ENCODE measurements at regions not wholly inside any gene's neighbourhood (a gene's known extent, or its start where the extent isn't known, plus 50 kb on each side); places are given as distances from the start of the nearest gene placed in this dataset.

DNA sequence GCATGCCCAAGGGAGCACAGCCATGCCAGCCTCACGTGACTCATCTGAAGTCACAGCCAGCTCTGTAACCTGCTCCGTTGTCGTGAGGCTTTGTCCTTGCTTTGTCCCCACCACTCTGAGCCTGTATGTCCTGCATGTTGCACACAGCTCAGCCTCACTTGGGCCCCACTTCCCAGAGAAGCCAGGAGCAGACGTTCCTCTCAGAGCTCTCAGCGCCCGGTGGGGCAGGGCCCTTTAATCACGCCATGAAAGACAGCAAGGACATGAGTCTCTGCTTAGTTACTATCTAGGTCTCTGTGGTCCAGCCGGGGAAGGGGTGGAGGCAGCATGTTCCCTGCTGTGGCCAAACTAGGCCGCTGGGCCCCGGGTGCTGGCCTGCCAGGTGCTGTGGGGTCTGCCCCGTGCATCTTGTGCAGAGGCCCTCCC is 127.4 kb upstream of the FAM20C start:
- TF ChIP-seq, protein P1, sequence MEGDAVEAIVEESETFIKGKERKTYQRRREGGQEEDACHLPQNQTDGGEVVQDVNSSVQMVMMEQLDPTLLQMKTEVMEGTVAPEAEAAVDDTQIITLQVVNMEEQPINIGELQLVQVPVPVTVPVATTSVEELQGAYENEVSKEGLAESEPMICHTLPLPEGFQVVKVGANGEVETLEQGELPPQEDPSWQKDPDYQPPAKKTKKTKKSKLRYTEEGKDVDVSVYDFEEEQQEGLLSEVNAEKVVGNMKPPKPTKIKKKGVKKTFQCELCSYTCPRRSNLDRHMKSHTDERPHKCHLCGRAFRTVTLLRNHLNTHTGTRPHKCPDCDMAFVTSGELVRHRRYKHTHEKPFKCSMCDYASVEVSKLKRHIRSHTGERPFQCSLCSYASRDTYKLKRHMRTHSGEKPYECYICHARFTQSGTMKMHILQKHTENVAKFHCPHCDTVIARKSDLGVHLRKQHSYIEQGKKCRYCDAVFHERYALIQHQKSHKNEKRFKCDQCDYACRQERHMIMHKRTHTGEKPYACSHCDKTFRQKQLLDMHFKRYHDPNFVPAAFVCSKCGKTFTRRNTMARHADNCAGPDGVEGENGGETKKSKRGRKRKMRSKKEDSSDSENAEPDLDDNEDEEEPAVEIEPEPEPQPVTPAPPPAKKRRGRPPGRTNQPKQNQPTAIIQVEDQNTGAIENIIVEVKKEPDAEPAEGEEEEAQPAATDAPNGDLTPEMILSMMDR (IDR thresholded peaks at IDR 0.05) = no peak
- TF ChIP-seq POLR2A (IDR thresholded peaks at IDR 0.05) = no peak
- Histone ChIP-seq H3K9me3 (no peaks in the 10 kb centered on the region), H3K27me3 (no peaks in the 10 kb centered on the region), H3K27ac (no peak overlapping the region), H3K36me3 (no peaks in the 10 kb centered on the region), H3K4me3 (replicated peaks in 1 of 3) (no peak overlapping the region), H3K4me1 (peaks cover 5 to 23% of the 10 kb centered on the region in 2 donors)
- 59 to 63% methylated on average over 7 to 11 of the region's 11 CpGs for WGBS, 2 donors
- DNase-seq = peak; percentile 73 to 76
- intact Hi-C loops (cut with DNase I) = no loop called here

DNA sequence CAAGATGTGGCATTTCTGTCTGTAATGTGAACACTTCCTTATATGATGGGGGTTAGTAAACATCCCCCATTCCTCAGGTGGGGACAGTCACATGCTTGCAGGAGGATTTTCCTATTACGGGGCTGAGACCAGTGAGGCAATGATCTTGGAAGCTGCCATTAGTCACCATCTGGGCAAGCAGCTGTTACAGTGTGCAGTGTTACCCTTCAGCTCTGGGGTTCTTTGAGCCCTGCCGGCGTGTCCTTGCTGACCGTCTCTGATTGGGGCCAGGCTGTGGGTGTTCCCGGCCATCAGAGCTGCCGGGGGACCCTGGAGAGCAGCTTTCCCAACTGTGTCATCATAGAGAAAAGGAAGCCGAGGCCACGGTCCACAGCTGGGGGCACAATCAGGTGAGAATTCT is 126.8 kb upstream of the FAM20C start:
- Histone ChIP-seq H3K27ac (no peak overlapping the region), H3K27me3 (no peaks in the 10 kb centered on the region), H3K4me3 (replicated peaks in 1 of 3) (no peak overlapping the region), H3K4me1 (peaks cover 5 to 23% of the 10 kb centered on the region in 2 donors), H3K9me3 (no peaks in the 10 kb centered on the region), H3K36me3 (no peaks in the 10 kb centered on the region)
- DNase-seq = no peak
- whole genome bisulfite sequencing, 2 donors = 87 to 92% methylated on average over 8 of the region's 8 CpGs
- TF ChIP-seq POLR2A (IDR thresholded peaks at IDR 0.05) = no peak
- TF ChIP-seq, protein P1 (IDR thresholded peaks at IDR 0.05) = no peak
- intact Hi-C loops (cut with DNase I) = no loop called here

DNA sequence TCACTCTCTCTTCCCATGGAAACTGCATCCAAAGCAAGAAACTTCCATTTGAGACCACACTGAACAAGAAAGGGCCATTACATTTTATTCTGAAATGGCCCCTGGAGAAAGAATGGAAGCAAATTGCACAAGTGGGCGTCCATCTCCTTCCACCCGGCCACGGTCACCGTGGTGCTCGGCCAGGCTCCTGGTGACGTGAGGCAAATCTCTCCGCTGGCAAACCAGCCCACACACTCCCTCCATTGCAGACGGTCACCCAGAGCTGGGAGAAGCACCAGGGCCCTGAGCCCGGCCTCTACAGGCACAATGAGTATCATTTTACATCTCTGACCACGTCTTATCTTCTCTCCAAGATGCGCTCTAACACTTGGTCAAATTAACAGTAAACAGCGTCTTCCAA is 126.1 kb upstream of the FAM20C start:
- Histone ChIP-seq H3K27me3 (no peaks in the 10 kb centered on the region), H3K27ac (no peak overlapping the region), H3K9me3 (no peaks in the 10 kb centered on the region), H3K4me1 (peaks cover 5 to 23% of the 10 kb centered on the region in 2 donors), H3K4me3 (replicated peaks in 1 of 3) (no peak overlapping the region), H3K36me3 (no peaks in the 10 kb centered on the region)
- no peak for DNase-seq
- TF ChIP-seq POLR2A (IDR thresholded peaks at IDR 0.05) = no peak
- TF ChIP-seq, protein P1 (IDR thresholded peaks at IDR 0.05) = no peak
- WGBS, 2 donors = 88 to 90% methylated on average over 12 of the region's 12 CpGs
- intact Hi-C loops (cut with DNase I) = no loop called here

DNA sequence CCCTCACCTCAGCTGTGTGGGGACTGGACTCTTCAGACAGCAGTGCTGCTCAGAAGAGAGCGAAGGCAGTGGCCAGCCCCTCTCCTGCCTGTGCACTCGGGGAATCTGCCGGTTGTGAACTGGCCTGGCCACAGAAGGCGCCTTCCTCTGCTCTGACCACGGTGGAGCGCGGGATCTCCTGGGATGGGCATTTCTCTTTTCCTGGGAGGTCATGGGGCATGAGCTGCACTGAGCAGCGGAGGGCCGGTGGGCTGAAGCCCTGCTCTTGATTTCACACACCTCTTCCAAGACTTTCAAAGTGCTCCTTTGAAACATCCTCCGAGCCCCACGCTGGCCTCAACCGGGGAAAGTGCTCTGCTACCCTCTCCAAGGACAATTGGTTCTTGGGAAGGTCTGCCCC is 125.6 kb upstream of the FAM20C start:
- Histone ChIP-seq H3K27ac (no peak overlapping the region), H3K4me3 (replicated peaks in 1 of 3) (no peak overlapping the region), H3K27me3 (no peaks in the 10 kb centered on the region), H3K9me3 (no peaks in the 10 kb centered on the region), H3K36me3 (no peaks in the 10 kb centered on the region), H3K4me1 (peaks cover 5 to 23% of the 10 kb centered on the region in 2 donors)
- intact Hi-C loops (cut with DNase I) = no loop called here
- TF ChIP-seq POLR2A (IDR thresholded peaks at IDR 0.05) = no peak
- TF ChIP-seq, protein P1 (IDR thresholded peaks at IDR 0.05) = no peak
- no peak for DNase-seq
- WGBS, 2 donors = 92% methylated on average over 10 to 12 of the region's 12 CpGs

DNA sequence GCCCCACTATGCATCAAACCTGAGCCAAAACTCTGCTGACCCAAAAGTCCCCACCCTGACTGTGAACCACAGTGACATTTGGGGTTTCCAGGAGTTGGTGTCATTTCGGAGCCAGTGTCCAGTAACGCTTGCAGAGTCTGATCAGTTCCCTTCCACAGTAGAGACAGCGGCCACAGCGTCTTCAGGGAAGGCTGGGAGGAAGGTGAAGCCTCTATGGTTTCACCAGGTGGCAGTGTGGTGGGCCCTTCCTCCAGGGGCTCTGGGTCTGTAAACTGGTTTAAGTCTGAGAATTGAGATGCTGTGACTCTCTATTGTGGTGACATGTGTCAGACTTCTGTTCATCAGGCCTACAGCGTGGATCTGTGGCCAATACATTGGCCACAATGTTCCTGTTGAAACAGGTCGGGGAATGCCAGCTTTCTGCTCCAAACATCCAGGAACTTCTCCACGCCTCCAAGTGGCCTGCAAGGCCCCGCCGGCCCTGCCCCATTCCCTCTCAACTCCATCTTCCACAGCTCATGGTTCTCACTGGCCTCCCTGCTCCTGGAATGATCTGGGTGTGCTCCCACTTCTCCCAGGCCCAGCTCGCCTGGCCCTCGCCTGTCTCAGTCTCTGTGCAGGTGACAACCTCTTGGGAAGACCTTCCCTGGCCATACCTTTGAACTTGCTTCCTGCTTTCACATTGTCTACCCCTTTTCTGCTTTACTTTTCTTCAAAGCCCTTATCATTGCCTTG is 124.5 kb upstream of the FAM20C start:
- intact Hi-C loops (cut with DNase I) = no loop called here
- WGBS, 2 donors = 92 to 96% methylated on average over 9 of the region's 11 CpGs
- H3K4me1 ChIP-seq = peaks cover 5 to 23% of the 10 kb centered on the region in 2 donors
- no peaks in the 10 kb centered on the region for H3K27me3 ChIP-seq
- DNase-seq = no peak
- no peaks in the 10 kb centered on the region for H3K9me3 ChIP-seq
- H3K36me3 ChIP-seq = no peaks in the 10 kb centered on the region
- H3K4me3 ChIP-seq (replicated peaks in 1 of 3) = no peak overlapping the region
- TF ChIP-seq, protein P1 (IDR thresholded peaks at IDR 0.05) = no peak
- no peak for TF ChIP-seq POLR2A (IDR thresholded peaks at IDR 0.05)
- no peak overlapping the region for H3K27ac ChIP-seq

Data from thyroid gland (tissue), 4 donors.